Body of pancreas (tissue), 4 donors: ENCODE measurements at regions not wholly inside any gene's neighbourhood (a gene's known extent, or its start where the extent isn't known, plus 50 kb on each side); places are given as distances from the start of the nearest gene placed in this dataset.
A peak's percentile ranks its signal among the peaks of the same experiment; 100 is the strongest.

ENCODE experiments used
- ATAC-seq: fragments of 150-250 bp; one replicate; pipeline ENCODE4 v1.9.1; 2016
- DNase-seq, 4 donors: peaks; one replicate each; pipeline ENCODE4 v3.0.0-alpha.2; 2019
- H3K27ac ChIP-seq, 4 donors: fragments of 200-600 bp; sonication (generic); 1 replicate in 3 of 4; 2 replicates in 1 of 4; pipeline versions ENCODE4 v1.5.1 to v1.6.1; 2016 to 2019; ENCODE audit warnings: mild to moderate bottlenecking in 1 of 4, mixed read lengths in 1 of 4, moderate library complexity in 1 of 4
- H3K27me3 ChIP-seq, 2 donors: fragments of 200-600 bp; sonication (generic); one replicate each; pipeline ENCODE4 v1.6.0; 2016; ENCODE audit warnings: mild to moderate bottlenecking in 1 of 2
- H3K36me3 ChIP-seq, 2 donors: fragments of 200-600 bp; sonication (generic); replicated peaks in 1 of 2; 2 replicates each; pipeline ENCODE4 v1.5.1; 2016; ENCODE audit warnings: low read depth in 2 of 2; ENCODE audit not compliant: insufficient read depth in 1 of 2
- H3K4me1 ChIP-seq: fragments of 200-600 bp; sonication (generic); one replicate; pipeline ENCODE4 v1.6.0; 2016
- H3K4me3 ChIP-seq, 2 donors: fragments of 200-600 bp; sonication (generic); 1 replicate in 1 of 2; 2 replicates in 1 of 2; pipeline ENCODE4 v1.5.1; 2016 to 2019
- H3K9me3 ChIP-seq, 3 donors: fragments of 200-600 bp; sonication (generic); 1 replicate in 2 of 3; 2 replicates in 1 of 3; pipeline ENCODE4 v1.5.1; 2016
- POLR2A ChIP-seq, 3 donors: fragments of 450-650 bp; IDR thresholded peaks; one replicate each; pipeline ENCODE4 v1.6.1; 2016; ENCODE audit warnings: antibody characterized with exemption in 3 of 3, mild to moderate bottlenecking in 2 of 3
- WGBS, 2 donors: methylation state at CpG; one replicate each; pipeline ENCODE4 v1.1.5; 2017; 5-methylcytosine and 5-hydroxymethylcytosine counted together
- intact Hi-C: fragments of 100-400 bp; cut with DNase I; formaldehyde crosslinking; loops from one replicate; pipeline ENCODE4 v1.15.1; 2023
- TF ChIP-seq, protein P1 (sequence below), 7 experiments: fragments of 450-650 bp in 4 of 7; fragments of 200-600 bp in 3 of 7; sonication (generic) in 3 of 7; IDR thresholded peaks; one replicate each; pipeline ENCODE4 v1.5.1; 2016 to 2019; ENCODE audit warnings: antibody characterized with exemption in 7 of 7

DNA sequence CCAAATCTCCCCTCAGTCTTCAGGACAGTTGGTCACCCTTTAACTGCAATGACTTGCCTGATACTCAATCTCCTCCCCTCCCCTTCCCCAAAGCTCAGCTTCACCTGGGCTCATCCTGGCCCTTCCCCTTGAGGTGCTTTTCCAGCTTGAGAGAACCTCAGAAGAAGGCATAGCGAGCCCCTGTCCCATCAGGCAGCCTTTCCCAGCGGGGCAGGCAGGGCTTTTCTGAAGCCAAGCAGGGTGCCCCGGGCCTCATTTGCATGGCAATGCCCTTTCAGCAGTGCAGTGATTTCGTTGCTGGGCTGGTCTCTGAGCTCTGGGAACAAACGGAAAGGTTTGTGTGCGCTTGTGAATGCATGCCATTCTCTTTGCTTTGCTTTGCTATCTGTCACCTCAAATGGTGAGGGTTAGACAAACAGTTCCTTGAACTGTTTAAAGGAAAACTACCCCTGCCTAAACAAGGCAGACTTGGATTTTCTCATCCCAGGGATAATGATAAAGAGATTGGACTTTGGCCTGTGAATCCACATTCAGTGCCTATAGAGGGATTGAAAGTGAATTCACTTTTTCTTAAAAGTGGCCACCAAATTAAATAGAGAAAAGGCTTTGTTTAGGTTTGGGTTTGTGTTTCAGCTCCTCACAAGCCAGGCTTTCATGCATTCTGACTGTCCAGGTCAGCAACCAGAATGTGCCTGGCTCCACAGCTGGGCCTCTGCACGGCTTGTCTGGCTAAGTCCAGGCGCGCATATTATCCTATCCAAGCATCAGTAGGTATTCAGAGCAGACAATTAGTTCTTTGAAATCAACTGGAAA is 165.3 kb downstream of the ZNF608 start:
- 23 to 43% methylated on average over 5 to 9 of the region's 9 CpGs for WGBS, 2 donors
- TF ChIP-seq POLR2A (IDR thresholded peaks at IDR 0.05) = no peak
- TF ChIP-seq, protein P1, sequence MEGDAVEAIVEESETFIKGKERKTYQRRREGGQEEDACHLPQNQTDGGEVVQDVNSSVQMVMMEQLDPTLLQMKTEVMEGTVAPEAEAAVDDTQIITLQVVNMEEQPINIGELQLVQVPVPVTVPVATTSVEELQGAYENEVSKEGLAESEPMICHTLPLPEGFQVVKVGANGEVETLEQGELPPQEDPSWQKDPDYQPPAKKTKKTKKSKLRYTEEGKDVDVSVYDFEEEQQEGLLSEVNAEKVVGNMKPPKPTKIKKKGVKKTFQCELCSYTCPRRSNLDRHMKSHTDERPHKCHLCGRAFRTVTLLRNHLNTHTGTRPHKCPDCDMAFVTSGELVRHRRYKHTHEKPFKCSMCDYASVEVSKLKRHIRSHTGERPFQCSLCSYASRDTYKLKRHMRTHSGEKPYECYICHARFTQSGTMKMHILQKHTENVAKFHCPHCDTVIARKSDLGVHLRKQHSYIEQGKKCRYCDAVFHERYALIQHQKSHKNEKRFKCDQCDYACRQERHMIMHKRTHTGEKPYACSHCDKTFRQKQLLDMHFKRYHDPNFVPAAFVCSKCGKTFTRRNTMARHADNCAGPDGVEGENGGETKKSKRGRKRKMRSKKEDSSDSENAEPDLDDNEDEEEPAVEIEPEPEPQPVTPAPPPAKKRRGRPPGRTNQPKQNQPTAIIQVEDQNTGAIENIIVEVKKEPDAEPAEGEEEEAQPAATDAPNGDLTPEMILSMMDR (IDR thresholded peaks at IDR 0.05) = no peak
- H3K27me3 ChIP-seq = no peaks in the 10 kb centered on the region
- ATAC-seq = peak; percentile 82
- H3K36me3 ChIP-seq = no peaks in the 10 kb centered on the region
- peaks cover 15% of the 10 kb centered on the region for H3K4me1 ChIP-seq
- H3K27ac ChIP-seq = peak overlapping the region; percentile 57 to 74 (median 64)
- no peak overlapping the region for H3K4me3 ChIP-seq
- peak; percentile 41 to 59 (median 52) for DNase-seq
- intact Hi-C loops = no loop called here
- peaks cover 0 to 6% (median 0%) of the 10 kb centered on the region in 3 donors for H3K9me3 ChIP-seq

DNA sequence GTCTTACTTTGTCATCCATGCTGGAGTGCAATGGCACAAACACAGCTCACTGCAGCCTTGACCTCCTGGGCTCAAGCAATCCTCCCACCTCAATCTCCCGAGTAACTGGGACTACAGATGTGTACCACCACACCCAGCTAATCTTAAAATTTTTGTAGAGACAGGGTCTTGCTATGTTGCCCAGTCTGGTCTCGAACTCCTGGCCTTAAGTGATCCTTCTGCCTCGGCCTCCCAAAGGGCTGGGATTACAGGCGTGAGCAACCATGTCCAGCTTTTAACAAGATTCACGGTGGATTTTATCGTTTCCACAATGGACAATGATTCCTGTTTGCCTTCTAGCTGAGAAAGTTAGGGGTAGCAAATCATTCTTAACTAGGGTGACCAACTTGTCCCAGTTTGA is 165.9 kb downstream of the ZNF608 start:
- WGBS, 2 donors = 63 to 76% methylated on average over 6 of the region's 6 CpGs
- intact Hi-C loops = no loop called here
- Histone ChIP-seq H3K36me3 (no peaks in the 10 kb centered on the region), H3K27ac (peak overlapping the region; percentile 57 to 74 (median 64)), H3K4me1 (peaks cover 15% of the 10 kb centered on the region), H3K4me3 (no peak overlapping the region), H3K27me3 (no peaks in the 10 kb centered on the region), H3K9me3 (peaks cover 0 to 5% (median 0%) of the 10 kb centered on the region in 3 donors)
- no peak for DNase-seq
- ATAC-seq = no peak
- TF ChIP-seq POLR2A (IDR thresholded peaks at IDR 0.05) = no peak
- TF ChIP-seq, protein P1 (IDR thresholded peaks at IDR 0.05) = no peak

DNA sequence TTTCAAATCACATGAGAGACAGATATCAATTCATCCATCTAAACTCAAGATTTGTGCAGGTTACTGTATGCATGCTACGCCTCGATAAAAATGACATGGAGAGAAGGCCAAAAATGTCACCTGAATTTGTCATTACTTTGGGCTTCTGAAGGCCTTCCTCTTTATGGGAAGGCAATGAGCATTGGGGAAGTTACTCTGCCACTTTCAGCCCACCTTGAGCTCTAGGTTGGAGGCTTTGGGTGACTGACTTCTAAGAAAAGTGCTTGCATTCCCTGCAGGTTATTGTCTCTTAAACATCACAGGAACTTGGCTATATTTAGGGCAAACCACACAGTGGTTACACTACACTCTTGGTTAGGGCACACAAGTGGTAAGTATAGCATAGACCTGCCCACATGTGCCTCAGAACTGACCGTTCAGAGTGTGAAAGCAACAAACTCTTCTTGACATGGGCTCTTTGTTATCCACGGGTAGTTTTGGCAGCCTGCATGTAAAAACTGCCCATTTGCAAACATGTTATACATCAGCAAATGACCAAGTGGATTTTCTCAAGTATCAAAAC is 169.5 kb downstream of the ZNF608 start:
- DNase-seq = no peak
- TF ChIP-seq, protein P1 (IDR thresholded peaks at IDR 0.05) = no peak
- no peak for TF ChIP-seq POLR2A (IDR thresholded peaks at IDR 0.05)
- no peaks in the 10 kb centered on the region for H3K36me3 ChIP-seq
- intact Hi-C loops = no loop called here
- no peaks in the 10 kb centered on the region for H3K9me3 ChIP-seq
- H3K27ac ChIP-seq = no peak overlapping the region
- H3K27me3 ChIP-seq = no peaks in the 10 kb centered on the region
- 83 to 85% methylated on average over 4 of the region's 4 CpGs for WGBS, 2 donors
- H3K4me1 ChIP-seq = peaks cover 18% of the 10 kb centered on the region
- ATAC-seq = no peak
- no peak overlapping the region for H3K4me3 ChIP-seq

DNA sequence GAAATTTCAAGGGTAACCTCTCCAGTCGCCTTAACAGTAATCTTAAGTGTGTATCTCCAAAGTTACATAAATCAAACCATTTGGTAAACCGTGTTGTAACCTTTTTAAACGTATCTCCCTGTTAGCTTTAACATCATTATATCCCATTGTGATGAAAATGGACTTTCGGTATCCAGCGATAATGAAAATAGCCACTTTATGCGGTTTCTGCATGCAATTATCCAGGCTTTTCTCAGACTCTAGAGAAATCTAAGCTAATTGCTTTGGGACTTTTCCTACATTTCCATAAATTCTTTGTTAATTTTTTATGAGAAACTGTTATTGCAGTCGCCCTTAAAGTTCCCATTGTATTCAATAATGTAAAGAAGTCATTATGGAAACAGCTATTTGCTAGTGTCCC is 170.7 kb downstream of the ZNF608 start:
- H3K9me3 ChIP-seq = no peaks in the 10 kb centered on the region
- H3K27me3 ChIP-seq = no peaks in the 10 kb centered on the region
- H3K4me3 ChIP-seq = no peak overlapping the region
- H3K36me3 ChIP-seq = no peaks in the 10 kb centered on the region
- intact Hi-C loops = no loop called here
- 87% methylated on average over 7 of the region's 7 CpGs for WGBS, 2 donors
- no peak overlapping the region for H3K27ac ChIP-seq
- no peak for DNase-seq
- peaks cover 8% of the 10 kb centered on the region for H3K4me1 ChIP-seq
- ATAC-seq = no peak
- TF ChIP-seq POLR2A (IDR thresholded peaks at IDR 0.05) = no peak
- TF ChIP-seq, protein P1 (IDR thresholded peaks at IDR 0.05) = no peak
